HG02678 (cell line): ENCODE measurements at regions not wholly inside any gene's neighbourhood (a gene's known extent, or its start where the extent isn't known, plus 50 kb on each side); places are given as distances from the start of the nearest gene placed in this dataset.

ENCODE experiments used
- ATAC-seq: cut with Tn5 transposase; IDR thresholded peaks from one replicate; pipeline ENCODE4 v1.9.1; 2021; ENCODE audit warnings: mild to moderate bottlenecking, moderate library complexity; ENCODE audit not compliant: unreplicated experiment

DNA sequence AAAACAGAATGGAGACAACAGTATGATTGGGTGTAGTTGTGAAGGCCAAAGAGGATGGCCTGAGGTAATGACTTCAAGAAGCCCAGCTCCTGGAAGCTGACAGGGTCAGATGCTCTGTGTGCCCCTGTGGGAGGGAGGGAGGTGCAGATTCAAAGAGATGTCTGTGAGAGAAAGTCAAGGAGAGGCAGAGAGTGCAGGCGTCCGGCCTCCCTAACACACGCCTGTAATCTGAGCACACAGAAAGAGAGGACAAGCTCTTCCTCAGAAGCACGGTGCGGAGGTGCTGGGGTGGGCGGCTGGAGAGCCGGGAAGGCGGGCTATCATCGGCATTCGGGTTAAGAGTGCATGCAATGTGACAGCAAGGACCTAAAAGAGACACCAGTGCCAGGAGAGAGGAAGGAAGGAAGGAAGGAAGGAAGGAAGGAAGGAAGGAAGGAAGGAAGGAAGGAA lies 238.2 kb upstream of the HES1 start:
- no peak for ATAC-seq

GRCh38 chr3:193899001-193899400 lies 236.9 kb upstream of the HES1 start:
- no peak for ATAC-seq

DNA sequence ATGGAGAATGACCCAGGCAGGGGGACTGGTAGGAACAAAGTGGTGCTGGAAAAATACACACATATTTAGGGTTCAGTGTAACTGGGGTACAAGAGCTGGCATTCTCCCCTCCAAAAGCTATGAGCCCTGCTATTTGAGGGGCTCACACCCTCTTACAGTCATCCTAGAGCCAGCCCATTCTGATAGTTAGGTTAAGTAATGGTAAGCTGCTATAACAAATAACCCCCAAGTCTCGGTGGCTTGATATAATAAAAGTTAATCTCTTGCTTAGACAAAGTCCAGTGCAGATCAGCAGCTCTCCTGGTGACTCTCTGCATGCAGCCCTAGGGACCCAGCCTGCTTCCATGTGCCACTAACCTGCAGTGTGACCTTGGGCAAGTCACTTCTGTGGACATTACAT lies 234.9 kb upstream of the HES1 start:
- ATAC-seq = no peak

- no peak for ATAC-seq
These were observed 233.1 kb upstream of the HES1 start for GRCh38 chr3:193902607-193903511.

DNA sequence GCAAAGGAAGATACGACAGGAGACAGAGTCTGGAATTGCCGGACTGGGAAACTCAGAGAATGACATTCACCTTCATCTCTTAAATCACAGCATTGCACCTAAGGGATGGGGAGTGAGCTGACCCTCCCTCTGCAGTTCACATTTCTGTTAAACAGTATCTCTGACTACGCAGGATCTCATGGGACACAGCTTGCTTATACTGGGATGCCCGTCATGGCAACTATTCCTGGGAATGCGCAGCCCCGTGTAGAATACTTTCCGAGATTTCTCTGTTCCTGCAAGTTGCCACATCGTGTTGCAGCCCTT lies 232.5 kb upstream of the HES1 start:
- ATAC-seq = no peak

DNA sequence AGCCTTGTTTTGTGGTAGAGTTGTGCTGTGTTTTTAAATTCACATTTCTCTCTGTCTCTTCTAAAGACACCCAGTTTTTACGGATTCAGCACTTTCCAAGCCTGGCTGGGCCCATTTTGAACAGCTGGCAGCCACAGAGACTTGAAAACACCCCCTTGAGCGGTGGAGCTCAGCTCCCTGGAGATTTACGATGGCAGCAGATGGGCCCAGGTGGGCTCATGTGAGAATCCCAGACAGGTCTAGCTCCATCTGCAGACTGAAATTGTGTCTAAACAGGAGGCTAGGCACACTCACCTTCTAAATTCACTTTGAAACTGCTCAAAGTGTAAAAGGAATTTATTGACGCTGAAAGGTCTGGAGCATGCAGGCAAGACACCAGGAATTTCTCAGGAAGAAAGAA lies 232.0 kb upstream of the HES1 start:
- ATAC-seq = no peak

- no peak for ATAC-seq
These were observed 230.2 kb upstream of the HES1 start for GRCh38 chr3:193905541-193906396.

- ATAC-seq = no peak
These were observed 229.0 kb upstream of the HES1 start for GRCh38 chr3:193906849-193907410.

GRCh38 chr3:193908181-193908744 lies 227.7 kb upstream of the HES1 start:
- ATAC-seq = no peak

- ATAC-seq = no peak
These were observed 226.6 kb upstream of the HES1 start for GRCh38 chr3:193909387-193909786.

- no peak for ATAC-seq
These were observed 225.6 kb upstream of the HES1 start for GRCh38 chr3:193910310-193910709.

- ATAC-seq = no peak
These were observed 224.8 kb upstream of the HES1 start for GRCh38 chr3:193910886-193911738.

DNA sequence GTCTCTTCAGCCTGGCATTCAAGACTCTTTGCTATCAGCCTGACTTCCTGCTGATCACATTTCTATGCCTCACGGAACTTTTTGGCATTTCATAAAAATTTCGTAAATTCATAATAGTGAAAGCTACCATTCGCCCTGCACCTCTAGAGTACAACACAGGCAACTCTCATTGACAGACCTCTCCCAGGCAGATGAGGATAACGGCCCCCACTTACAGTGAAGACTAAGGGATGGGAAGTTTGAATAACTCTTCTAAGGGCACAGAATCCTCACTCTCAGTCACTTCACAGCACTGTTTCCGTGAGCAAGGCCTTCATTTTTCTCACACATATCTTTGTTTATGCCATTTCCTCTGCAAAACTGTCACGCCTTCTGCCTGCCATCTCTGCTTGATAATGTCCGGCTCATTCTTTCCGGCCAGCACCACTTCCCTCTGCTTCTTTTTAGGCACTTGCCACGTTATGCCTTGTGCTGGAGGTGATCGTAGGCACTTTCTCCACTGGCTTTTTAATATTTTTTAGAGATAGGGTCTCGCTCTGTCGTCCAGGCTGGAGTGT lies 224.1 kb upstream of the HES1 start:
- no peak for ATAC-seq

GRCh38 chr3:193912621-193913178 lies 223.2 kb upstream of the HES1 start:
- no peak for ATAC-seq

GRCh38 chr3:193914602-193915001 lies 221.3 kb upstream of the HES1 start:
- ATAC-seq = no peak

DNA sequence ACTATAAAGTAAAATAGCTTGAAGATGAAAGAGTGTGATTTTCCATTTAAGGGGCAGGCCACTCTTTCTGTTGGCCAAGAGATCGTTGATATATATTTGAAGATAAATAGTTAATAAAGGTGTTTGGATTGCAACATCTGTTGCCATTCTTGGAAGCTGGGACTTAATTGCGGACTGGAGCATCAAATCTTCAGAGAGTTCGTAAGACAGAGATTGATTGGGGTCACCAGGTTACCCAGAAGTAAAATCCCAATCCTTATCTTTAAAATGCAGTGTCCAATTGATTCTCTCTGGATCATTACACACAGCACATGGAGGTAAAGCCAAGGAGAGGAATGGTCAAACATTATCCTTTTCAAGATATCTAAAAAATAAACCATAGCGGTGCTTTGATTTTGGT lies 220.8 kb upstream of the HES1 start:
- no peak for ATAC-seq

DNA sequence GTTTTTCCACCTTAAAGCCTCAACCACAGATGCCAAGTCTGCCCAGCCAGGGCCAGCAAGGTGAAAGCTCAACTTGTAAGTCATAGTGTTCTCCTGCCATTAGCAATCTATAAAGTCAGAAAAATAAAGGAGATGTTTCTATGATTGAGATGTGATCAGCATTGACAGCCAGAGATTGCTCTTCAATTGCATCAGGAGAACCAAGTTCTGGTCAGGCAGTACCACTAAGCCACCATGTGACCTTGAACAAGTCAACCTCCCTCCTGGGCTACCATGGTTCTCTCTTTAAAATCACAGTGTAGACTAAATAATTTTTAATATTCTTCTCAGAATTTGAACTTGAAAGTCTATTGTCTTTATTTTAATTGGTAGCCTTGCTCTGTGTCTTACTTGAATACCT lies 220.3 kb upstream of the HES1 start:
- ATAC-seq = no peak

- ATAC-seq = no peak
These were observed 218.8 kb upstream of the HES1 start for GRCh38 chr3:193917158-193917557.

DNA sequence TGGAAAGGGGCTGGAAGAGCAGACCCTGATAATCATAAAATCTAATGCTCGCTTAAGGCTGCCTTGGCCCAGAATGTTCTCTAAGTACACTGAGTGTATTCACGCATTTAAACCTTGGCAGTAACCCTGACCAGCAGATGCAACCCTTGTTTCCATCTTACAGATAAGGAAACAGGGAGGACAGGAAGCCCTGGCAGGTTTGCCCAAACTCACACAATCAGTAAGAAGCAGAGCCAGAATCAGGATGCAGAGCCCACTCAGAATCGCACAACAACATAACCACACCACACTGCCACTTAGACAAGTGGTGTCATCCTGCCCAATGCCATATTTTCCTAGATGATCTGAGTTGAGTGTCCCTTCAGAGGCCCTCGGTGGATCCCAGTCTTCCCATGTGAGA lies 214.5 kb upstream of the HES1 start:
- ATAC-seq = no peak
